Astrocyte (in vitro differentiated cells and primary cell): ENCODE measurements at regions not wholly inside any gene's neighbourhood (a gene's known extent, or its start where the extent isn't known, plus 50 kb on each side); places are given as distances from the start of the nearest gene placed in this dataset.
"Not testable (repeated sequence)": the region's sequence is repeated elsewhere in the genome, so short reads cannot be mapped to it uniquely, and the experiment has no call there.

Source experiments
- EZH2 ChIP-seq: IDR thresholded peaks from 2 replicates; pipeline ENCODE4 v1.6.1; 2012; ENCODE audit warnings: mild to moderate bottlenecking, low read length, inconsistent platforms; ENCODE audit not compliant: insufficient read depth
- TF ChIP-seq, protein P1 (sequence below): IDR thresholded peaks from 2 replicates; pipeline ENCODE4 v1.5.1; 2011; ENCODE audit warnings: low read depth, mild to moderate bottlenecking, inconsistent platforms, low read length, moderate library complexity; ENCODE audit not compliant: insufficient read depth

DNA sequence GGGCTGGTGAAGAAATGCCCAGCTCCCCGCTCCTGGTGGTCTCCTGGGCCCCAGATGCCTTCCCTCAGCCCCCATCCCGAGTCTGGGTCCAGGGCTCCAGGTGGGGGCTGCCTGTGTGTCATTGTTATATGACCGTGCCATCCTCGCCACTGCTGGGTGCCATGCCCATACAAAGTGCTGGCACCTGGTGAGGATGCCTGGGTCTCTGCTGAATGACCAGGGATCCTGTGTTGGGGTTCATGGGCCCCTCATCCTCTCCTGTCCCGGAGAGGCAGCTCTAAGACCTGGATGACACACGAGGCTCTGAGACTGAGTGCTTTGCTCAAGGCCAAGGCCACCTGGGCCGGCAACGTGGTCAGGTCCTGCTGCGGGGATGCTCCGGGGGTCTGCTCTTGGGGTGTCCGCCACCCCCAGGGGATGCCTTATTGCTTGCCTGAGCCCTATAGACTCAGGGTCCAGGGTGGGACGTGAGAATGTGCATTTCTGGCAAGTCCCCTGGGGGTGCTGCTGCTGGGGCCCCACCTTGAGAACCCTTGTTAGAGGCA is 206.9 kb downstream of the LAT start:
- TF ChIP-seq, protein P1, sequence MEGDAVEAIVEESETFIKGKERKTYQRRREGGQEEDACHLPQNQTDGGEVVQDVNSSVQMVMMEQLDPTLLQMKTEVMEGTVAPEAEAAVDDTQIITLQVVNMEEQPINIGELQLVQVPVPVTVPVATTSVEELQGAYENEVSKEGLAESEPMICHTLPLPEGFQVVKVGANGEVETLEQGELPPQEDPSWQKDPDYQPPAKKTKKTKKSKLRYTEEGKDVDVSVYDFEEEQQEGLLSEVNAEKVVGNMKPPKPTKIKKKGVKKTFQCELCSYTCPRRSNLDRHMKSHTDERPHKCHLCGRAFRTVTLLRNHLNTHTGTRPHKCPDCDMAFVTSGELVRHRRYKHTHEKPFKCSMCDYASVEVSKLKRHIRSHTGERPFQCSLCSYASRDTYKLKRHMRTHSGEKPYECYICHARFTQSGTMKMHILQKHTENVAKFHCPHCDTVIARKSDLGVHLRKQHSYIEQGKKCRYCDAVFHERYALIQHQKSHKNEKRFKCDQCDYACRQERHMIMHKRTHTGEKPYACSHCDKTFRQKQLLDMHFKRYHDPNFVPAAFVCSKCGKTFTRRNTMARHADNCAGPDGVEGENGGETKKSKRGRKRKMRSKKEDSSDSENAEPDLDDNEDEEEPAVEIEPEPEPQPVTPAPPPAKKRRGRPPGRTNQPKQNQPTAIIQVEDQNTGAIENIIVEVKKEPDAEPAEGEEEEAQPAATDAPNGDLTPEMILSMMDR = not testable (repeated sequence)
- not testable (repeated sequence) for TF ChIP-seq EZH2
